HG03175 (cell line): ENCODE measurements at regions not wholly inside any gene's neighbourhood (a gene's known extent, or its start where the extent isn't known, plus 50 kb on each side); places are given as distances from the start of the nearest gene placed in this dataset.

Source experiments
- ATAC-seq: cut with Tn5 transposase; IDR thresholded peaks from one replicate; pipeline ENCODE4 v1.9.1; 2021; ENCODE audit warnings: mild to moderate bottlenecking, moderate library complexity; ENCODE audit not compliant: unreplicated experiment

- no peak for ATAC-seq
Observed at GRCh38 chr15:47624503-47624902, 92.8 kb upstream of the SEMA6D start.

DNA sequence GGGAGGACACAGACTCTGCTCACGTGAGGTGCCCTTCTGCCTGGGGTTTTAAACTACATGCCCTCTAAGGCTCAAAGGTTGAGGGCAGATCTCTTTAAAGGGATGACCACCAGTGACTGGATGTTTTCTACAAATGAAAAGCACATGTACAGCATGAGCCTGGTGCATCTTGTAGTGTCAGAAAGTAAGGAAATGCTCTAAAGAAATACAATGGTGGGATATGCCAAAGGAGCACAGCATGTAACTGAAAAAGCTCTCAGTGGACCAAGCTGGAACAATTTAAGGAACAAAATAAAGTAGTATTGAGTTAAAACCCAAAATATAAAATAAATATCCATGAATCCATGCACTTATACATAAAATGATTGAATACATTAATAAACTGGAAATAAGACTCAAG is 78.3 kb upstream of the SEMA6D start:
- ATAC-seq: no peak

GRCh38 chr15:47640079-47640478 is 77.2 kb upstream of the SEMA6D start:
- no peak for ATAC-seq

- ATAC-seq: no peak
Observed at GRCh38 chr15:47640901-47641300, 76.4 kb upstream of the SEMA6D start.

GRCh38 chr15:47644722-47645121 is 72.6 kb upstream of the SEMA6D start:
- ATAC-seq: no peak

- no peak for ATAC-seq
Observed at GRCh38 chr15:47650564-47650963, 66.7 kb upstream of the SEMA6D start.

GRCh38 chr15:47652328-47652727 is 65.0 kb upstream of the SEMA6D start:
- ATAC-seq: no peak

DNA sequence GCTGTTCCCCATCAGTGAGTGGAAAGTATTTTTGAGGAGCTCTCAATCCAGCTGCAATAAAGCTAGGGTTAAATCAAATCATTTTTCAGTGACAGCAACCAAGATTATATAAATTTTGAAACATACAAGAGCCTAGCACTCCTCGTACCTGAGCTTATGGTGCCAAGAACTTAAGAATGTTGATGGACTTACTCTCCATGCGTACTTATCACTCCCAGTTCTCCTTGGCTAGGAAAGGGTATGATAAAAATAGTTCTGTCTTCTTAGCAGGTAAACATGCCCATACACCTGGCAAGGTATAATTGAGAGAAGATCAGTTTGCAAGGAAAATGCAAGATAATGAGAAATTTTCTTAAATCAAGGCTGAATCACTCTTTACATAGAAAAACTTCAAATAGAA is 64.5 kb upstream of the SEMA6D start:
- ATAC-seq: no peak

GRCh38 chr15:47661661-47662180 is 55.6 kb upstream of the SEMA6D start:
- ATAC-seq: no peak

GRCh38 chr15:47663101-47663500 is 54.2 kb upstream of the SEMA6D start:
- no peak for ATAC-seq
